NCI-H1092 (cell line): ENCODE measurements at regions not wholly inside any gene's neighbourhood (a gene's known extent, or its start where the extent isn't known, plus 50 kb on each side); places are given as distances from the start of the nearest gene placed in this dataset.
"Not testable (repeated sequence)": the region's sequence is repeated elsewhere in the genome, so short reads cannot be mapped to it uniquely, and the experiment has no call there.

ENCODE experiments used
- DNase-seq: peaks from one replicate; lab custom pipeline; 2025; lab: John Stamatoyannopoulos, UW

- DNase-seq = no peak
Observed at GRCh38 chr12:19666070-19666469, 226.8 kb downstream of the AEBP2 start.

- DNase-seq = no peak
Observed at GRCh38 chr12:19669793-19670192, 230.5 kb downstream of the AEBP2 start.

- DNase-seq = no peak
Observed at GRCh38 chr12:19671695-19672094, 232.4 kb downstream of the AEBP2 start.

- DNase-seq = no peak
Observed at GRCh38 chr12:19674437-19674836, 235.1 kb downstream of the AEBP2 start.

GRCh38 chr12:19675361-19675760 lies 236.1 kb downstream of the AEBP2 start:
- DNase-seq = no peak

- DNase-seq = not testable (repeated sequence)
Observed at GRCh38 chr12:19678501-19678900, 239.2 kb downstream of the AEBP2 start.

GRCh38 chr12:19681007-19681406 lies 241.7 kb downstream of the AEBP2 start:
- no peak for DNase-seq

GRCh38 chr12:19683178-19683927 lies 244.1 kb downstream of the AEBP2 start:
- no peak for DNase-seq

GRCh38 chr12:19687371-19687770 lies 248.1 kb downstream of the AEBP2 start:
- no peak for DNase-seq

GRCh38 chr12:19688532-19688931 lies 249.2 kb downstream of the AEBP2 start:
- DNase-seq = no peak

- DNase-seq = no peak
Observed at GRCh38 chr12:19689226-19689625, 249.9 kb downstream of the AEBP2 start.

GRCh38 chr12:19689801-19690472 lies 250.6 kb downstream of the AEBP2 start:
- no peak for DNase-seq

GRCh38 chr12:19692091-19692490 lies 252.8 kb downstream of the AEBP2 start:
- DNase-seq = no peak

GRCh38 chr12:19692566-19692965 lies 253.3 kb downstream of the AEBP2 start:
- no peak for DNase-seq

- no peak for DNase-seq
Observed at GRCh38 chr12:19694627-19695026, 255.3 kb downstream of the AEBP2 start.

- no peak for DNase-seq
Observed at GRCh38 chr12:19695244-19696098, 256.2 kb downstream of the AEBP2 start.

GRCh38 chr12:19700969-19701368 lies 261.7 kb downstream of the AEBP2 start:
- DNase-seq = no peak

GRCh38 chr12:19704966-19705365 lies 265.7 kb downstream of the AEBP2 start:
- DNase-seq = no peak

GRCh38 chr12:19706936-19707335 lies 267.6 kb downstream of the AEBP2 start:
- no peak for DNase-seq

GRCh38 chr12:19707948-19708409 lies 268.7 kb downstream of the AEBP2 start:
- no peak for DNase-seq

GRCh38 chr12:19709889-19710288 lies 270.6 kb downstream of the AEBP2 start:
- no peak for DNase-seq
